Activated naive CD4-positive, alpha-beta T cell treated with anti-CD3 and anti-CD28 coated beads, Interleukin-2, amount 50 U/mL, for 72 hours (primary cell): ENCODE measurements at regions not wholly inside any gene's neighbourhood (a gene's known extent, or its start where the extent isn't known, plus 50 kb on each side); places are given as distances from the start of the nearest gene placed in this dataset.

ENCODE experiments used
- ATAC-seq, 2 donors: fragments of 150-1000 bp; cut with Tn5 transposase; 2 replicates each; pipeline ENCODE4 v1.10.0; 2021; ENCODE audit warnings: mild to moderate bottlenecking in 2 of 2, moderate library complexity in 2 of 2
- DNase-seq, 2 donors: peaks; one replicate each; pipeline ENCODE4 v3.0.0; 2021 to 2022; ENCODE audit warnings: low spot score in 2 of 2
- H3K27ac Mint-ChIP-seq, 2 donors: one replicate each; pipeline ENCODE4 v1.8.0; 2022; ENCODE audit warnings: mild to moderate bottlenecking in 2 of 2, mixed read lengths in 2 of 2
- H3K36me3 Mint-ChIP-seq, 2 donors: one replicate each; pipeline ENCODE4 v1.8.0; 2022; ENCODE audit warnings: mixed read lengths in 2 of 2
- H3K9me3 Mint-ChIP-seq, 2 donors: one replicate each; pipeline ENCODE4 v1.8.0; 2022; ENCODE audit warnings: mixed read lengths in 2 of 2

GRCh38 chr11:21877151-21877550 lies 315.7 kb upstream of the ANO5 start:
- H3K9me3 Mint-ChIP-seq = peaks cover 6 to 11% of the 10 kb centered on the region in 2 donors
- ATAC-seq (no peak), DNase-seq (no peak)
- H3K27ac Mint-ChIP-seq = no peak overlapping the region
- H3K36me3 Mint-ChIP-seq = no peaks in the 10 kb centered on the region

- ATAC-seq = no peak
Measured at GRCh38 chr11:21883354-21883753, 309.5 kb upstream of the ANO5 start.

GRCh38 chr11:21888814-21889213 lies 304.1 kb upstream of the ANO5 start:
- H3K36me3 Mint-ChIP-seq = no peaks in the 10 kb centered on the region
- H3K27ac Mint-ChIP-seq = no peak overlapping the region
- DNase-seq (no peak), ATAC-seq (no peak)
- H3K9me3 Mint-ChIP-seq = peaks cover 20 to 26% of the 10 kb centered on the region in 2 donors

More at GRCh38 chr11:21883354-21883753, 309.5 kb upstream of the ANO5 start:
- Mint-ChIP-seq H3K9me3 (peaks cover 22 to 24% of the 10 kb centered on the region in 2 donors), H3K27ac (no peak overlapping the region), H3K36me3 (no peaks in the 10 kb centered on the region)
- no peak for DNase-seq

- Mint-ChIP-seq H3K27ac (no peak overlapping the region), H3K9me3 (peaks cover 10 to 23% of the 10 kb centered on the region in 2 donors), H3K36me3 (no peaks in the 10 kb centered on the region)
- DNase-seq (no peak), ATAC-seq (no peak)
Measured at GRCh38 chr11:21892736-21893564, 299.9 kb upstream of the ANO5 start.

- H3K27ac Mint-ChIP-seq = no peak overlapping the region
- no peak for ATAC-seq
- DNase-seq = no peak
- no peaks in the 10 kb centered on the region for H3K36me3 Mint-ChIP-seq
- peaks cover 9 to 23% of the 10 kb centered on the region in 2 donors for H3K9me3 Mint-ChIP-seq
Measured at GRCh38 chr11:21893565-21893867, 299.4 kb upstream of the ANO5 start.

GRCh38 chr11:21894492-21894891 lies 298.4 kb upstream of the ANO5 start:
- no peak for DNase-seq
- no peak for ATAC-seq
- H3K27ac Mint-ChIP-seq = no peak overlapping the region
- H3K36me3 Mint-ChIP-seq = no peaks in the 10 kb centered on the region
- peaks cover 9 to 23% of the 10 kb centered on the region in 2 donors for H3K9me3 Mint-ChIP-seq

- ATAC-seq (no peak), DNase-seq (no peak)
- Mint-ChIP-seq H3K36me3 (no peaks in the 10 kb centered on the region), H3K27ac (no peak overlapping the region), H3K9me3 (peaks cover 8 to 25% of the 10 kb centered on the region in 2 donors)
Measured at GRCh38 chr11:21895686-21896085, 297.2 kb upstream of the ANO5 start.

- H3K27ac Mint-ChIP-seq = no peak overlapping the region
- ATAC-seq = no peak
- no peak for DNase-seq
- peaks cover 5 to 21% of the 10 kb centered on the region in 2 donors for H3K9me3 Mint-ChIP-seq
- H3K36me3 Mint-ChIP-seq = no peaks in the 10 kb centered on the region
Measured at GRCh38 chr11:21896216-21896615, 296.7 kb upstream of the ANO5 start.

- Mint-ChIP-seq H3K36me3 (no peaks in the 10 kb centered on the region), H3K9me3 (peaks cover 4 to 17% of the 10 kb centered on the region in 2 donors), H3K27ac (no peak overlapping the region)
- no peak for ATAC-seq
- DNase-seq = no peak
Measured at GRCh38 chr11:21896746-21897602, 295.9 kb upstream of the ANO5 start.

- Mint-ChIP-seq H3K36me3 (no peaks in the 10 kb centered on the region), H3K9me3 (peaks cover 9 to 13% of the 10 kb centered on the region in 2 donors), H3K27ac (no peak overlapping the region)
- no peak for ATAC-seq
- DNase-seq = no peak
Measured at GRCh38 chr11:21897752-21898151, 295.1 kb upstream of the ANO5 start.

- ATAC-seq = no peak
- no peak for DNase-seq
Measured at GRCh38 chr11:21908211-21908610, 284.7 kb upstream of the ANO5 start.

GRCh38 chr11:21909145-21909544 lies 283.7 kb upstream of the ANO5 start:
- H3K27ac Mint-ChIP-seq = no peak overlapping the region
- ATAC-seq (no peak), DNase-seq (no peak)
- H3K9me3 Mint-ChIP-seq = peaks cover 10 to 23% of the 10 kb centered on the region in 2 donors
- no peaks in the 10 kb centered on the region for H3K36me3 Mint-ChIP-seq

More at GRCh38 chr11:21908211-21908610, 284.7 kb upstream of the ANO5 start:
- Mint-ChIP-seq H3K27ac (no peak overlapping the region), H3K36me3 (no peaks in the 10 kb centered on the region), H3K9me3 (peaks cover 12 to 21% of the 10 kb centered on the region in 2 donors)

GRCh38 chr11:21911061-21911460 lies 281.8 kb upstream of the ANO5 start:
- ATAC-seq (no peak), DNase-seq (no peak)
- no peak overlapping the region for H3K27ac Mint-ChIP-seq
- H3K9me3 Mint-ChIP-seq = peaks cover 17 to 25% of the 10 kb centered on the region in 2 donors
- peaks cover 4 to 7% of the 10 kb centered on the region in 2 donors for H3K36me3 Mint-ChIP-seq

- peaks cover 4 to 7% of the 10 kb centered on the region in 2 donors for H3K36me3 Mint-ChIP-seq
- ATAC-seq = no peak
- no peak for DNase-seq
Measured at GRCh38 chr11:21912285-21912684, 280.6 kb upstream of the ANO5 start.

GRCh38 chr11:21921151-21921550 lies 271.7 kb upstream of the ANO5 start:
- DNase-seq (no peak), ATAC-seq (no peak)
- peaks cover 0 to 7% of the 10 kb centered on the region in 2 donors for H3K9me3 Mint-ChIP-seq
- H3K27ac Mint-ChIP-seq = no peak overlapping the region
- no peaks in the 10 kb centered on the region for H3K36me3 Mint-ChIP-seq

More at GRCh38 chr11:21912285-21912684, 280.6 kb upstream of the ANO5 start:
- no peak overlapping the region for H3K27ac Mint-ChIP-seq
- peaks cover 18 to 29% of the 10 kb centered on the region in 2 donors for H3K9me3 Mint-ChIP-seq

- Mint-ChIP-seq H3K27ac (no peak overlapping the region), H3K9me3 (peaks cover 0 to 3% of the 10 kb centered on the region in 2 donors), H3K36me3 (no peaks in the 10 kb centered on the region)
- DNase-seq = no peak
- no peak for ATAC-seq
Measured at GRCh38 chr11:21924262-21924661, 268.6 kb upstream of the ANO5 start.

GRCh38 chr11:21927628-21928027 lies 265.3 kb upstream of the ANO5 start:
- peaks cover 0 to 5% of the 10 kb centered on the region in 2 donors for H3K9me3 Mint-ChIP-seq
- no peaks in the 10 kb centered on the region for H3K36me3 Mint-ChIP-seq
- no peak for ATAC-seq
- DNase-seq = no peak
- no peak overlapping the region for H3K27ac Mint-ChIP-seq
